ENCODE measurements at regions not wholly inside any gene's neighbourhood (a gene's known extent, or its start where the extent isn't known, plus 50 kb on each side); places are given as distances from the start of the nearest gene placed in this dataset.

GRCh38 chr11:119839476-119840133 is 110.6 kb upstream of the NECTIN1 start:
- Histone ChIP-seq H3K36me3 (ENCODE audit: insufficient read depth, low read depth, low read length) (no peaks in the 10 kb centered on the region), H3K27ac (ENCODE audit: low read length) (no peak overlapping the region), H3K27me3 (ENCODE audit: insufficient read depth, low read length) (peaks cover 8% of the 10 kb centered on the region; the same call in 1 of the 2 replicates), H3K9ac (ENCODE audit: low read depth, low read length) (no peak overlapping the region), H3K9me3 (ENCODE audit: insufficient read depth, low read depth, low read length) (no peaks in the 10 kb centered on the region), H3K4me3 (ENCODE audit: low read length) (no peak overlapping the region), H3K4me1 (ENCODE audit: insufficient read depth, low read length) (no peaks in the 10 kb centered on the region)

- H3K9ac ChIP-seq (ENCODE audit: low read depth, low read length), result no peak overlapping the region
- no peaks in the 10 kb centered on the region for H3K9me3 ChIP-seq (ENCODE audit: insufficient read depth, low read depth, low read length)
- 0 out of 2 replicates have a peak, but pooled peaks cover 4% of the 10 kb centered on the region for H3K27me3 ChIP-seq (ENCODE audit: insufficient read depth, low read length)
Observed at GRCh38 chr11:119835753-119836152, 106.8 kb upstream of the NECTIN1 start.

GRCh38 chr11:119832202-119832935 is 103.4 kb upstream of the NECTIN1 start:
- H3K27me3 ChIP-seq (ENCODE audit: insufficient read depth, low read length), result no peaks in the 10 kb centered on the region
- H3K9me3 ChIP-seq (ENCODE audit: insufficient read depth, low read depth, low read length), result no peaks in the 10 kb centered on the region
- H3K4me1 ChIP-seq (ENCODE audit: insufficient read depth, low read length), result no peaks in the 10 kb centered on the region
- no peak overlapping the region for H3K27ac ChIP-seq (ENCODE audit: low read length)
- H3K36me3 ChIP-seq (ENCODE audit: insufficient read depth, low read depth, low read length), result no peaks in the 10 kb centered on the region
- H3K4me3 ChIP-seq (ENCODE audit: low read length), result no peak overlapping the region
- no peak overlapping the region for H3K9ac ChIP-seq (ENCODE audit: low read depth, low read length)

More at GRCh38 chr11:119835753-119836152, 106.8 kb upstream of the NECTIN1 start:
- no peaks in the 10 kb centered on the region for H3K36me3 ChIP-seq (ENCODE audit: insufficient read depth, low read depth, low read length)
- H3K4me1 ChIP-seq (ENCODE audit: insufficient read depth, low read length), result no peaks in the 10 kb centered on the region
- no peak overlapping the region for H3K4me3 ChIP-seq (ENCODE audit: low read length)
- no peak overlapping the region for H3K27ac ChIP-seq (ENCODE audit: low read length)

GRCh38 chr11:119831011-119831410 is 102.0 kb upstream of the NECTIN1 start:
- H3K4me1 ChIP-seq (ENCODE audit: insufficient read depth, low read length), result no peaks in the 10 kb centered on the region
- H3K9ac ChIP-seq (ENCODE audit: low read depth, low read length), result no peak overlapping the region
- no peak overlapping the region for H3K27ac ChIP-seq (ENCODE audit: low read length)
- H3K9me3 ChIP-seq (ENCODE audit: insufficient read depth, low read depth, low read length), result no peaks in the 10 kb centered on the region
- H3K36me3 ChIP-seq (ENCODE audit: insufficient read depth, low read depth, low read length), result no peaks in the 10 kb centered on the region
- H3K27me3 ChIP-seq (ENCODE audit: insufficient read depth, low read length), result no peaks in the 10 kb centered on the region
- H3K4me3 ChIP-seq (ENCODE audit: low read length), result no peak overlapping the region

GRCh38 chr11:119830400-119830799 is 101.4 kb upstream of the NECTIN1 start:
- Histone ChIP-seq H3K4me3 (ENCODE audit: low read length) (no peak overlapping the region), H3K27ac (ENCODE audit: low read length) (no peak overlapping the region), H3K4me1 (ENCODE audit: insufficient read depth, low read length) (no peaks in the 10 kb centered on the region), H3K27me3 (ENCODE audit: insufficient read depth, low read length) (no peaks in the 10 kb centered on the region), H3K9ac (ENCODE audit: low read depth, low read length) (no peak overlapping the region), H3K36me3 (ENCODE audit: insufficient read depth, low read depth, low read length) (no peaks in the 10 kb centered on the region), H3K9me3 (ENCODE audit: insufficient read depth, low read depth, low read length) (peaks cover 2% of the 10 kb centered on the region; the same call in 1 of the 2 replicates)

GRCh38 chr11:119829402-119829801 is 100.4 kb upstream of the NECTIN1 start:
- no peak overlapping the region for H3K4me3 ChIP-seq (ENCODE audit: low read length)
- no peaks in the 10 kb centered on the region for H3K27me3 ChIP-seq (ENCODE audit: insufficient read depth, low read length)
- H3K4me1 ChIP-seq (ENCODE audit: insufficient read depth, low read length), result no peaks in the 10 kb centered on the region
- no peaks in the 10 kb centered on the region for H3K36me3 ChIP-seq (ENCODE audit: insufficient read depth, low read depth, low read length)
- no peak overlapping the region for H3K9ac ChIP-seq (ENCODE audit: low read depth, low read length)
- H3K9me3 ChIP-seq (ENCODE audit: insufficient read depth, low read depth, low read length), result peaks cover 5% of the 10 kb centered on the region; the same call in 1 of the 2 replicates
- no peak overlapping the region for H3K27ac ChIP-seq (ENCODE audit: low read length)

GRCh38 chr11:119828819-119829218 is 99.8 kb upstream of the NECTIN1 start:
- no peaks in the 10 kb centered on the region for H3K27me3 ChIP-seq (ENCODE audit: insufficient read depth, low read length)
- no peak overlapping the region for H3K9ac ChIP-seq (ENCODE audit: low read depth, low read length)

GRCh38 chr11:119828006-119828405 is 99.0 kb upstream of the NECTIN1 start:
- H3K4me1 ChIP-seq (ENCODE audit: insufficient read depth, low read length), result no peaks in the 10 kb centered on the region
- no peaks in the 10 kb centered on the region for H3K36me3 ChIP-seq (ENCODE audit: insufficient read depth, low read depth, low read length)
- H3K9me3 ChIP-seq (ENCODE audit: insufficient read depth, low read depth, low read length), result peaks cover 5% of the 10 kb centered on the region; the same call in 1 of the 2 replicates
- no peak overlapping the region for H3K27ac ChIP-seq (ENCODE audit: low read length)
- no peaks in the 10 kb centered on the region for H3K27me3 ChIP-seq (ENCODE audit: insufficient read depth, low read length)
- no peak overlapping the region for H3K9ac ChIP-seq (ENCODE audit: low read depth, low read length)
- H3K4me3 ChIP-seq (ENCODE audit: low read length), result no peak overlapping the region

More at GRCh38 chr11:119828819-119829218, 99.8 kb upstream of the NECTIN1 start:
- Histone ChIP-seq H3K27ac (ENCODE audit: low read length) (no peak overlapping the region), H3K36me3 (ENCODE audit: insufficient read depth, low read depth, low read length) (no peaks in the 10 kb centered on the region), H3K4me1 (ENCODE audit: insufficient read depth, low read length) (no peaks in the 10 kb centered on the region), H3K4me3 (ENCODE audit: low read length) (no peak overlapping the region), H3K9me3 (ENCODE audit: insufficient read depth, low read depth, low read length) (peaks cover 5% of the 10 kb centered on the region; the same call in 1 of the 2 replicates)

- H3K9me3 ChIP-seq (ENCODE audit: insufficient read depth, low read depth, low read length), result peaks cover 5% of the 10 kb centered on the region; the same call in 1 of the 2 replicates
- no peak overlapping the region for H3K9ac ChIP-seq (ENCODE audit: low read depth, low read length)
- H3K36me3 ChIP-seq (ENCODE audit: insufficient read depth, low read depth, low read length), result no peaks in the 10 kb centered on the region
- H3K4me3 ChIP-seq (ENCODE audit: low read length), result no peak overlapping the region
- H3K27ac ChIP-seq (ENCODE audit: low read length), result no peak overlapping the region
- H3K27me3 ChIP-seq (ENCODE audit: insufficient read depth, low read length), result no peaks in the 10 kb centered on the region
- no peaks in the 10 kb centered on the region for H3K4me1 ChIP-seq (ENCODE audit: insufficient read depth, low read length)
Observed at GRCh38 chr11:119827113-119827512, 98.1 kb upstream of the NECTIN1 start.

GRCh38 chr11:119823077-119823476 is 94.1 kb upstream of the NECTIN1 start:
- Histone ChIP-seq H3K27ac (ENCODE audit: low read length) (no peak overlapping the region), H3K9me3 (ENCODE audit: insufficient read depth, low read depth, low read length) (peaks cover 5% of the 10 kb centered on the region; the same call in 1 of the 2 replicates), H3K27me3 (ENCODE audit: insufficient read depth, low read length) (no peaks in the 10 kb centered on the region), H3K9ac (ENCODE audit: low read depth, low read length) (no peak overlapping the region), H3K4me3 (ENCODE audit: low read length) (no peak overlapping the region), H3K4me1 (ENCODE audit: insufficient read depth, low read length) (peaks cover 5% of the 10 kb centered on the region), H3K36me3 (ENCODE audit: insufficient read depth, low read depth, low read length) (no peaks in the 10 kb centered on the region)

GRCh38 chr11:119816660-119817059 is 87.7 kb upstream of the NECTIN1 start:
- no peak overlapping the region for H3K4me3 ChIP-seq (ENCODE audit: low read length)
- H3K9ac ChIP-seq (ENCODE audit: low read depth, low read length), result no peak overlapping the region
- H3K27me3 ChIP-seq (ENCODE audit: insufficient read depth, low read length), result no peaks in the 10 kb centered on the region
- H3K27ac ChIP-seq (ENCODE audit: low read length), result no peak overlapping the region
- peaks cover 16% of the 10 kb centered on the region for H3K4me1 ChIP-seq (ENCODE audit: insufficient read depth, low read length)
- no peaks in the 10 kb centered on the region for H3K36me3 ChIP-seq (ENCODE audit: insufficient read depth, low read depth, low read length)
- peaks cover 3% of the 10 kb centered on the region for H3K9me3 ChIP-seq (ENCODE audit: insufficient read depth, low read depth, low read length)

- no peaks in the 10 kb centered on the region for H3K27me3 ChIP-seq (ENCODE audit: insufficient read depth, low read length)
- no peak overlapping the region for H3K9ac ChIP-seq (ENCODE audit: low read depth, low read length)
- H3K36me3 ChIP-seq (ENCODE audit: insufficient read depth, low read depth, low read length), result no peaks in the 10 kb centered on the region
- peaks cover 3% of the 10 kb centered on the region for H3K9me3 ChIP-seq (ENCODE audit: insufficient read depth, low read depth, low read length)
- H3K4me3 ChIP-seq (ENCODE audit: low read length), result no peak overlapping the region
- no peak overlapping the region for H3K27ac ChIP-seq (ENCODE audit: low read length)
- H3K4me1 ChIP-seq (ENCODE audit: insufficient read depth, low read length), result peaks cover 12% of the 10 kb centered on the region
Observed at GRCh38 chr11:119814766-119815165, 85.8 kb upstream of the NECTIN1 start.

All from iPS-20b (cell line).